Heart left ventricle (tissue), 13 donors: ENCODE measurements at regions not wholly inside any gene's neighbourhood (a gene's known extent, or its start where the extent isn't known, plus 50 kb on each side); places are given as distances from the start of the nearest gene placed in this dataset.

Experiments used
- POLR2A ChIP-seq, 2 donors: fragments of 450-650 bp; IDR thresholded peaks; one replicate each; pipeline ENCODE4 v1.6.1; 2017; ENCODE audit warnings: antibody characterized with exemption in 2 of 2, mild to moderate bottlenecking in 2 of 2, moderate library complexity in 2 of 2
- TF ChIP-seq, protein P1 (sequence below), 12 donors: fragments of 200-600 bp; sonication (generic) in 4 of 12; IDR thresholded peaks; one replicate each; pipeline versions ENCODE4 v1.5.0 to v1.8.0; 2018 to 2022; ENCODE audit warnings: antibody characterized with exemption in 12 of 12, mild to moderate bottlenecking in 5 of 12
- donor health status: ischemic (EF 13 %, LVEDD 7.1; RV severe dilation, severe dysfunction).
- donor health status: DM: no; HTN: yes; CAD: no.
- donor health status: DM: no; HTN: no; CAD: no.
- donor health status: ischemic (EF 25% LVEDD 6.9; RV normal size, moderate dysfunction).
- donor health status: ischemic (EF 25% LVEDD 5.7; RV mildly dilated, moderate dysfunction).
- donor health status: ischemic (EF 35%, LVEDD 5.7; RV mildly dilated, moderate dysfunction).
- donor health status: nonischemic (EF 11% LVEDD 7.7; RV severe dilation, severe dysfunction).
- donor health status: DM: yes; HTN: yes; CAD: no.
- donor health status: PGD.
- donor health status: ischemic (EF 29% LVEDD 5.4; RV normal size, mild dysfunction).
- donor health status: nonischemic (EF 23%, LVEDD 6.1; RV moderate dilation, normal function).

DNA sequence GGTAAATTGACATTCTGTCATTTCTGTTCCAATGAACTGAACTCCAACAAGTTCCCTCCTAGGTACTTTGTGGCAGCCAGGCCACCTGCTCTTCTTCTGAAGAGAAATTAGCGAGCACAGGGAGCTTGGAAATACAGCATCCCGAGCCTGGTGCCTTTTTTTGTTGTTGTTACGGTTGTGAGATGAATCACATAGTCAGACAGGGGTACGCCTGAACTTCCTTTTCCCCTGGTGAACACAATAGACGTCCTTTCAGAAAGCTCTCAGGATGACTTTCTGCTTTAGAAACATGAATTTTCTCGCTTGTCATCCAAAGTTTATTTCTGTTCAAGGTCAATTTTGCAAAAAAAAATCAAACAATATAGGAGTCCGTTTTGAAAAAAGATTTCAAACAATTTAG lies 53.9 kb upstream of the XYLT1 start:
- TF ChIP-seq, protein P1, sequence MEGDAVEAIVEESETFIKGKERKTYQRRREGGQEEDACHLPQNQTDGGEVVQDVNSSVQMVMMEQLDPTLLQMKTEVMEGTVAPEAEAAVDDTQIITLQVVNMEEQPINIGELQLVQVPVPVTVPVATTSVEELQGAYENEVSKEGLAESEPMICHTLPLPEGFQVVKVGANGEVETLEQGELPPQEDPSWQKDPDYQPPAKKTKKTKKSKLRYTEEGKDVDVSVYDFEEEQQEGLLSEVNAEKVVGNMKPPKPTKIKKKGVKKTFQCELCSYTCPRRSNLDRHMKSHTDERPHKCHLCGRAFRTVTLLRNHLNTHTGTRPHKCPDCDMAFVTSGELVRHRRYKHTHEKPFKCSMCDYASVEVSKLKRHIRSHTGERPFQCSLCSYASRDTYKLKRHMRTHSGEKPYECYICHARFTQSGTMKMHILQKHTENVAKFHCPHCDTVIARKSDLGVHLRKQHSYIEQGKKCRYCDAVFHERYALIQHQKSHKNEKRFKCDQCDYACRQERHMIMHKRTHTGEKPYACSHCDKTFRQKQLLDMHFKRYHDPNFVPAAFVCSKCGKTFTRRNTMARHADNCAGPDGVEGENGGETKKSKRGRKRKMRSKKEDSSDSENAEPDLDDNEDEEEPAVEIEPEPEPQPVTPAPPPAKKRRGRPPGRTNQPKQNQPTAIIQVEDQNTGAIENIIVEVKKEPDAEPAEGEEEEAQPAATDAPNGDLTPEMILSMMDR (IDR thresholded peaks at IDR 0.05), result no peak
- TF ChIP-seq POLR2A (IDR thresholded peaks at IDR 0.05), result no peak
